BE2C (cell line): ENCODE measurements at regions not wholly inside any gene's neighbourhood (a gene's known extent, or its start where the extent isn't known, plus 50 kb on each side); places are given as distances from the start of the nearest gene placed in this dataset.

Experiments
- DNase-seq: peaks from one replicate; pipeline ENCODE4 v3.0.0-alpha.2; 2020
- H3K27me3 ChIP-seq: fragments of 250-450 bp; sonication (Bioruptor Pico); 2 replicates; pipeline ENCODE4 v1.5.1; 2020; ENCODE audit warnings: mild to moderate bottlenecking
- H3K36me3 ChIP-seq: fragments of 250-450 bp; sonication (Bioruptor Pico); 2 replicates; pipeline ENCODE4 v1.5.1; 2020; ENCODE audit warnings: mild to moderate bottlenecking
- H3K4me1 ChIP-seq: fragments of 250-450 bp; sonication (Bioruptor Pico); 2 replicates; pipeline ENCODE4 v1.5.1; 2020
- H3K4me3 ChIP-seq: 2 replicates; pipeline ENCODE4 v1.5.1; 2011; ENCODE audit warnings: low read depth, low read length
- H3K9me3 ChIP-seq: fragments of 250-450 bp; sonication (Bioruptor Pico); 2 replicates; pipeline ENCODE4 v1.5.1; 2020
- TF ChIP-seq, protein P1 (sequence below): IDR thresholded peaks from 2 replicates; pipeline ENCODE4 v1.5.1; 2012; ENCODE audit warnings: mild to moderate bottlenecking, low read depth, low read length

GRCh38 chr5:84796399-84796798 is 411.7 kb upstream of the EDIL3 start:
- Histone ChIP-seq H3K9me3 (no peaks in the 10 kb centered on the region), H3K36me3 (no peaks in the 10 kb centered on the region), H3K4me1 (peaks cover 5% of the 10 kb centered on the region), H3K27me3 (no peaks in the 10 kb centered on the region), H3K4me3 (no peak overlapping the region)
- DNase-seq: no peak
- TF ChIP-seq, protein P1, sequence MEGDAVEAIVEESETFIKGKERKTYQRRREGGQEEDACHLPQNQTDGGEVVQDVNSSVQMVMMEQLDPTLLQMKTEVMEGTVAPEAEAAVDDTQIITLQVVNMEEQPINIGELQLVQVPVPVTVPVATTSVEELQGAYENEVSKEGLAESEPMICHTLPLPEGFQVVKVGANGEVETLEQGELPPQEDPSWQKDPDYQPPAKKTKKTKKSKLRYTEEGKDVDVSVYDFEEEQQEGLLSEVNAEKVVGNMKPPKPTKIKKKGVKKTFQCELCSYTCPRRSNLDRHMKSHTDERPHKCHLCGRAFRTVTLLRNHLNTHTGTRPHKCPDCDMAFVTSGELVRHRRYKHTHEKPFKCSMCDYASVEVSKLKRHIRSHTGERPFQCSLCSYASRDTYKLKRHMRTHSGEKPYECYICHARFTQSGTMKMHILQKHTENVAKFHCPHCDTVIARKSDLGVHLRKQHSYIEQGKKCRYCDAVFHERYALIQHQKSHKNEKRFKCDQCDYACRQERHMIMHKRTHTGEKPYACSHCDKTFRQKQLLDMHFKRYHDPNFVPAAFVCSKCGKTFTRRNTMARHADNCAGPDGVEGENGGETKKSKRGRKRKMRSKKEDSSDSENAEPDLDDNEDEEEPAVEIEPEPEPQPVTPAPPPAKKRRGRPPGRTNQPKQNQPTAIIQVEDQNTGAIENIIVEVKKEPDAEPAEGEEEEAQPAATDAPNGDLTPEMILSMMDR: no peak

DNA sequence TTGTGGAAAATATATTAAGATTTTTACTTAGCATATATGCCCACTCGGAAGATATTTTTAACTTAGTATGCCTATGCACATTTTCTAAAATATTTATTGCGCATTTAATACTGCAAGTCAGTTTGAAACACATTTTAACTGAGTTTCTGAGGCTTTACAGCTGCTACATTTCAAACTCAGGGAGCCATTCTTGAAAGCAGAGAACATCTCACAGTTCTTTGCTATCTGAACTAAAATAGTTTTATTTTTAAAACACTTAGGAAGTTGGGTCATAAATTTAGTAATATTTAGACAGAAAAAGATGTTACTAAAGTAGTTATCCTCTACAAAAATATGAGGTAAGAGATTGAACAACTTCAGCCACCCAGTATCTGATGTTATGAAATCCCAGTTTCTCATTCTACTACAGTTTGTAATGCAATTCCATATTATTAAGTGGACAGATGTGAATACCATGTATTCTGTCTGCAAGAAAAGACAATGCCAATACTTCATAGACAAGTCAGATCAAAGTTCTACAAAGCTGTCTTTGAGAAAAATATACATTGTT is 409.9 kb upstream of the EDIL3 start:
- Histone ChIP-seq H3K27me3 (no peaks in the 10 kb centered on the region), H3K36me3 (no peaks in the 10 kb centered on the region), H3K4me1 (peaks cover 5% of the 10 kb centered on the region), H3K9me3 (no peaks in the 10 kb centered on the region), H3K4me3 (no peak overlapping the region)
- TF ChIP-seq, protein P1: no peak
- DNase-seq: no peak

GRCh38 chr5:84791730-84792129 is 407.1 kb upstream of the EDIL3 start:
- Histone ChIP-seq H3K36me3 (no peaks in the 10 kb centered on the region), H3K9me3 (no peaks in the 10 kb centered on the region), H3K4me3 (no peak overlapping the region), H3K27me3 (no peaks in the 10 kb centered on the region), H3K4me1 (peaks cover 5% of the 10 kb centered on the region)
- TF ChIP-seq, protein P1: no peak
- DNase-seq: no peak

- no peak for DNase-seq
- TF ChIP-seq, protein P1: no peak
- Histone ChIP-seq H3K36me3 (no peaks in the 10 kb centered on the region), H3K27me3 (no peaks in the 10 kb centered on the region), H3K4me1 (peaks cover 5% of the 10 kb centered on the region), H3K4me3 (no peak overlapping the region), H3K9me3 (no peaks in the 10 kb centered on the region)
Observed at GRCh38 chr5:84791138-84791537, 406.5 kb upstream of the EDIL3 start.

DNA sequence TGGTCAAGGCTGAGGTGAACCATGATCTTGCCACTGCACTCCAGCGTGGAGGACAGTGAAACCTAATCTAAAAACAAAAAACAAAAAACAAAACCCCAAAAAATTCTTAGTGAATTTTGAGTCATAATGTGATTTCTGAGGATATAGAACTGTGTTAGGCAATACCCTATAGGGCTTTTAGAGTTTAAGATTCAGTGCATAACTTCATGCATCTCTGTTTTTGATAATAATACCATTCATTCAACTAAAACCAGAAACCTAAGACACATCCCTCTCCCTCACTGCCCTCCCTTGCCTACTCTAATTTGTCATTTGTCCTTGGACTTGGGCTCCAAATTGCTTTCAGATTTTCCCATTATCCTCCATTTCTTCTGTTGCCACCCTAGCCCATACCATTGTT is 405.7 kb upstream of the EDIL3 start:
- no peak for DNase-seq
- H3K36me3 ChIP-seq: no peaks in the 10 kb centered on the region
- no peaks in the 10 kb centered on the region for H3K27me3 ChIP-seq
- H3K4me3 ChIP-seq: no peak overlapping the region
- TF ChIP-seq, protein P1: no peak
- H3K4me1 ChIP-seq: peaks cover 5% of the 10 kb centered on the region
- no peaks in the 10 kb centered on the region for H3K9me3 ChIP-seq

DNA sequence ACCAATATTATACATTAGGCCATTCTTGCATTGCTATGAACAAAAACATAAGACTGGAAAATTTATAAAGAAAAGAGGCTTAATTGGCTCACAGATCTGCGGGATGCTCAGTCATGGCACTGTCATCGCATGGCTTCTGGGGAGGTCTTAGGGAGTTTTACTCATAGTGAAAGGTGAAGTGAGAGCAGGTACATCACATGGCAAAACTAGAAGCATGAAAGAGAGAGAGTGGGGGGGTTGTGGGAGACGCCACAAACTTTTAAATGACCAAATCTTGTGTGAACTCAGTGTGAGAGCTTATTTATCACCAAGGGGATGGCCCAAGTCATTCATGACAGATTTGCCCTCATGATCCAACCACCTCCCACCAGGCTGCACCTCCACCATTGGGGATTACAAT is 398.3 kb upstream of the EDIL3 start:
- no peaks in the 10 kb centered on the region for H3K9me3 ChIP-seq
- TF ChIP-seq, protein P1: no peak

More for the DNA sequence above, 398.3 kb upstream of the EDIL3 start:
- H3K4me3 ChIP-seq: no peak overlapping the region
- no peak for DNase-seq
- H3K36me3 ChIP-seq: no peaks in the 10 kb centered on the region
- peaks cover 12% of the 10 kb centered on the region for H3K4me1 ChIP-seq
- H3K27me3 ChIP-seq: no peaks in the 10 kb centered on the region
